Endodermal cell (in vitro differentiated cells): ENCODE measurements at regions not wholly inside any gene's neighbourhood (a gene's known extent, or its start where the extent isn't known, plus 50 kb on each side); places are given as distances from the start of the nearest gene placed in this dataset.

Source experiments
- DNase-seq: peaks from one replicate; pipeline ENCODE4 v3.0.0-alpha.2; 2017
- H3K27ac ChIP-seq: 2 replicates; pipeline ENCODE4 v1.5.1; 2013; ENCODE audit warnings: mild to moderate bottlenecking, low read depth, low read length, moderate library complexity
- H3K27me3 ChIP-seq: 2 replicates; pipeline ENCODE4 v1.6.1; 2013; ENCODE audit warnings: mild to moderate bottlenecking, low read length, moderate library complexity; ENCODE audit not compliant: insufficient read depth, control insufficient read depth, poor library complexity, severe bottlenecking
- H3K36me3 ChIP-seq: 2 replicates; pipeline ENCODE4 v1.7.0; 2013; ENCODE audit warnings: mild to moderate bottlenecking, low read length, moderate library complexity; ENCODE audit not compliant: control insufficient read depth, insufficient read depth
- H3K4me1 ChIP-seq: one replicate; pipeline ENCODE4 v1.7.0; 2013; ENCODE audit warnings: low read length; ENCODE audit not compliant: control insufficient read depth, insufficient read depth
- H3K4me3 ChIP-seq: 2 replicates; pipeline ENCODE4 v1.5.1; 2013; ENCODE audit warnings: mild to moderate bottlenecking, low read length, moderate library complexity
- H3K9ac ChIP-seq: 2 replicates; pipeline ENCODE4 v1.6.1; 2013; ENCODE audit warnings: mild to moderate bottlenecking, low read length, moderate library complexity; ENCODE audit not compliant: poor library complexity, severe bottlenecking; ENCODE audit errors: extremely low read depth
- H3K9me3 ChIP-seq: 2 replicates; pipeline ENCODE4 v1.6.1; 2013; ENCODE audit warnings: mild to moderate bottlenecking, low read length, moderate library complexity; ENCODE audit not compliant: control insufficient read depth
- H3K27ac Mint-ChIP-seq: 2 replicates; pipeline ENCODE4 v1.8.0; 2020; ENCODE audit warnings: mixed read lengths
- H3K27me3 Mint-ChIP-seq: 2 replicates; pipeline ENCODE4 v1.8.0; 2021; ENCODE audit warnings: mild to moderate bottlenecking, mixed read lengths; ENCODE audit not compliant: insufficient read depth
- H3K36me3 Mint-ChIP-seq: 2 replicates; pipeline ENCODE4 v1.8.0; 2020; ENCODE audit warnings: low read depth, mixed read lengths
- H3K4me1 Mint-ChIP-seq: 2 replicates; pipeline ENCODE4 v1.8.0; 2020; ENCODE audit warnings: mixed read lengths
- H3K4me3 Mint-ChIP-seq: 2 replicates; pipeline ENCODE4 v1.8.0; 2020; ENCODE audit warnings: mild to moderate bottlenecking, moderate library complexity, mixed read lengths
- H3K9me3 Mint-ChIP-seq: 2 replicates; pipeline ENCODE4 v1.8.0; 2020; ENCODE audit warnings: mild to moderate bottlenecking, mixed read lengths
- CTCF ChIP-seq: fragments of 200-600 bp; sonication (generic); conservative IDR thresholded peaks from 2 replicates; pipeline ENCODE4 v1.5.0; 2021; ENCODE audit warnings: antibody characterized with exemption, mild to moderate bottlenecking
- WGBS, 2 experiments: methylation state at CpG; one replicate each; pipeline versions ENCODE4 v1.1.5 to v1.1.7; 2013; ENCODE audit warnings: missing lambda C conversion rate in 2 of 2, mixed read lengths in 1 of 2; ENCODE audit not compliant: insufficient coverage in 1 of 2, insufficient read length in 1 of 2; 5-methylcytosine and 5-hydroxymethylcytosine counted together

GRCh38 chr4:31455612-31456011, 735.4 kb downstream of the PCDH7 start:
- Histone ChIP-seq H3K9me3 (no peaks in the 10 kb centered on the region), H3K36me3 (no peaks in the 10 kb centered on the region), H3K27ac (no peak overlapping the region), H3K4me3 (no peak overlapping the region), H3K9ac (no peak overlapping the region), H3K4me1 (no peaks in the 10 kb centered on the region), H3K27me3 (no peaks in the 10 kb centered on the region)
- no peaks in the 10 kb centered on the region for H3K4me1 Mint-ChIP-seq
- no peak for DNase-seq
- no peak overlapping the region for H3K27ac Mint-ChIP-seq
- TF ChIP-seq CTCF = no peak
- H3K27me3 Mint-ChIP-seq = no peaks in the 10 kb centered on the region
- H3K4me3 Mint-ChIP-seq = no peak overlapping the region
- no peaks in the 10 kb centered on the region for H3K36me3 Mint-ChIP-seq
- no peaks in the 10 kb centered on the region for H3K9me3 Mint-ChIP-seq

GRCh38 chr4:31458813-31459212, 738.6 kb downstream of the PCDH7 start:
- H3K9me3 ChIP-seq = peaks cover 10% of the 10 kb centered on the region
- no peak for DNase-seq
- no peak overlapping the region for H3K9ac ChIP-seq
- H3K4me3 Mint-ChIP-seq = no peak overlapping the region
- H3K36me3 Mint-ChIP-seq = no peaks in the 10 kb centered on the region
- no peak overlapping the region for H3K27ac Mint-ChIP-seq
- WGBS, 2 experiments = 93 to 100% methylated on average over 4 of the region's 4 CpGs
- H3K4me1 ChIP-seq = no peaks in the 10 kb centered on the region
- no peak for TF ChIP-seq CTCF
- H3K27me3 Mint-ChIP-seq = no peaks in the 10 kb centered on the region
- H3K9me3 Mint-ChIP-seq = peaks cover 13% of the 10 kb centered on the region
- no peak overlapping the region for H3K27ac ChIP-seq
- H3K36me3 ChIP-seq = no peaks in the 10 kb centered on the region
- no peak overlapping the region for H3K4me3 ChIP-seq
- no peaks in the 10 kb centered on the region for H3K4me1 Mint-ChIP-seq
- H3K27me3 ChIP-seq = no peaks in the 10 kb centered on the region

GRCh38 chr4:31461421-31461820, 741.3 kb downstream of the PCDH7 start:
- H3K27ac ChIP-seq = no peak overlapping the region
- H3K27me3 ChIP-seq = no peaks in the 10 kb centered on the region
- no peak overlapping the region for H3K27ac Mint-ChIP-seq
- peaks cover 14% of the 10 kb centered on the region for H3K9me3 ChIP-seq
- H3K4me3 ChIP-seq = no peak overlapping the region
- H3K27me3 Mint-ChIP-seq = no peaks in the 10 kb centered on the region
- H3K4me1 ChIP-seq = no peaks in the 10 kb centered on the region
- no peak overlapping the region for H3K4me3 Mint-ChIP-seq
- 89 to 90% methylated on average over 3 to 5 of the region's 5 CpGs for WGBS, 2 experiments
- H3K9me3 Mint-ChIP-seq = peaks cover 16% of the 10 kb centered on the region
- peaks cover 3% of the 10 kb centered on the region for H3K4me1 Mint-ChIP-seq
- H3K9ac ChIP-seq = no peak overlapping the region
- DNase-seq = no peak
- H3K36me3 ChIP-seq = no peaks in the 10 kb centered on the region
- no peak for TF ChIP-seq CTCF
- H3K36me3 Mint-ChIP-seq = no peaks in the 10 kb centered on the region
